Large intestine (tissue), 3 donors: ENCODE measurements at regions not wholly inside any gene's neighbourhood (a gene's known extent, or its start where the extent isn't known, plus 50 kb on each side); places are given as distances from the start of the nearest gene placed in this dataset.

Experiments used
- DNase-seq, 2 donors: peaks; one replicate each; pipeline versions ENCODE4 v3.0.0 to v3.0.0-alpha.2; 2013
- H3K27ac ChIP-seq: one replicate; pipeline ENCODE4 v1.5.1; 2013; ENCODE audit warnings: low read length
- H3K27me3 ChIP-seq: 2 replicates; pipeline ENCODE4 v1.6.1; 2013; ENCODE audit warnings: low read length; ENCODE audit not compliant: control insufficient read depth, insufficient read depth
- H3K36me3 ChIP-seq: 2 replicates; pipeline ENCODE4 v1.6.1; 2013; ENCODE audit warnings: low read length; ENCODE audit not compliant: control insufficient read depth, insufficient read depth
- H3K4me1 ChIP-seq: one replicate; pipeline ENCODE4 v1.6.1; 2013; ENCODE audit warnings: low read length; ENCODE audit not compliant: control insufficient read depth, insufficient read depth
- H3K4me3 ChIP-seq: one replicate; pipeline ENCODE4 v1.5.1; 2013; ENCODE audit warnings: low read length
- H3K9me3 ChIP-seq: one replicate; pipeline ENCODE4 v1.6.1; 2013; ENCODE audit warnings: mild to moderate bottlenecking, low read depth, low read length, moderate library complexity; ENCODE audit not compliant: control insufficient read depth
- WGBS: methylation state at CpG from one replicate; pipeline ENCODE4 v1.1.5; 2013; ENCODE audit warnings: low lambda C conversion rate; ENCODE audit not compliant: insufficient coverage; 5-methylcytosine and 5-hydroxymethylcytosine counted together

DNA sequence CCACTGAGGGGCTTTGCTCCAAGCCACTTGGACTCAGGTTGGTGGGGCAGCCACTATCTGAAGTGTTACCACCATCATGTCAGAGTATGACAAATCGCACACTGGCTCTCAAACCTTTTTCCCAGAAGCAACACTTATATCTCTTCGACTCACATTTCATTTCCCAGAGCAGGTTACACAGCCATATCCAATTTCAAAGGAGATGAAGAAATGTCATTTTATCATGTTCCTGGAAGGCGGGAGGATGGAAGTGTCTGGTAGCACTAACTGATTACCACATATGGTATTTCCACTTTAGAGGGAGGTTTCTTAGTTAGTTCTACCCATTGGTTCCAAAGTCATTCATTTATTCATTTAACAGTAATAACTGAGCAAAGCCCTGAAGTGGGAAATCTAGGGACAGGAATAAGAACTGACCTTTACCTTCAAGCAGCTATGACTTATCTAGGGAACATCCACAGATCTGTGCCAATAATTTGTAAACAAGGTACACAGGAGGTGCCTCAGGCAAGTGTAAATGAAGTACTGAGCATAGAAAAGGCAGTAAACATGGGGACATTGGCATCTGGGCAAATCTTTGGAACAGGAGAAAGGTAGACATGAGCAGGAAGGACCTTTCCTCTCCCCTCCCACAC, 54.9 kb upstream of the LRRC55 start:
- H3K4me3 ChIP-seq = no peak overlapping the region
- H3K36me3 ChIP-seq = no peaks in the 10 kb centered on the region
- DNase-seq = no peak
- 92% methylated on average over 2 of the region's 3 CpGs for WGBS
- no peaks in the 10 kb centered on the region for H3K9me3 ChIP-seq
- H3K27me3 ChIP-seq = no peaks in the 10 kb centered on the region
- H3K27ac ChIP-seq = no peak overlapping the region
- H3K4me1 ChIP-seq = no peaks in the 10 kb centered on the region

DNA sequence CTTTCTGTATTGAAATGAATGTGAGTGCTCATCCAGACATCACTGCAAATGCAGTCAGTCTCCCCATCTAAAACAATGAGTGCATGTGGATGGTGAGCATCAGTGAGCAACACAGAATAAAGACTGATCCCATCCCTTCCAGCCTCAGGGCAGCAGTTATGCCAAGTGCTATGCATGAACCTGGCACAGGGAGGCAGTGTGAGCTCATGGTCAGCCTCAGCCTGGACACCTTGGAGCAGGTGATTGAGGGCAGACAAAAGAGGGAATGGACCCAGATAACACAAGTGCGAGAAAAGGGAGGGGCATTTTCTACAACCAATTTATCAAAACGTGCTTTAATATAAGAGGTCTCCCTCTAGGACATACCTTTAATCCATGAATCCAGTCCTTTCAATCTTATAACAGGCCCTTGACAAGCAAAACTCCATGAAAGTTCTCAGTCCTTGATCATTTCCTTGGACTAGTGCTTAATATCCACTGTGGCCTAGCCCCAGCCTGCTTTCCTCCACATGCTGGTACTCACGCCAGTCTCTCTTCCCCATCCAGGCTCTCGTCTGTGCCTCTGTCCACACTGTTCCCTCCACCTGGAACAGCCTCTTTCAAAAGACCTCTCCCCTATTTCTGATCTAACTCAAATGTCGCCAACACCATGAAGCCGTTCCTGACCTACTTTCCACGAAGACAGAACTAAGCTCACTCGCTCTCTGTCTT, 50.5 kb upstream of the LRRC55 start:
- no peaks in the 10 kb centered on the region for H3K36me3 ChIP-seq
- WGBS = no CpG with 5 or more reads among the region's 8 CpGs
- H3K27ac ChIP-seq = no peak overlapping the region
- no peaks in the 10 kb centered on the region for H3K9me3 ChIP-seq
- no peaks in the 10 kb centered on the region for H3K4me1 ChIP-seq
- H3K4me3 ChIP-seq = no peak overlapping the region
- H3K27me3 ChIP-seq = no peaks in the 10 kb centered on the region
- DNase-seq = peak; percentile 6 to 9
